Spleen (tissue), 11 donors: ENCODE measurements at regions not wholly inside any gene's neighbourhood (a gene's known extent, or its start where the extent isn't known, plus 50 kb on each side); places are given as distances from the start of the nearest gene placed in this dataset.

Experiments
- DNase-seq: peaks from one replicate; pipeline ENCODE4 v3.0.0-alpha.2; 2020
- H3K27ac ChIP-seq, 8 donors: fragments of 200-600 bp; sonication (generic) in 7 of 8; 1 replicate in 4 of 8; 2 replicates in 4 of 8; pipeline versions ENCODE4 v1.5.0 to v1.8.0; 2016 to 2021; ENCODE audit warnings: inconsistent platforms in 4 of 8, mild to moderate bottlenecking in 4 of 8, moderate library complexity in 1 of 8
- H3K27me3 ChIP-seq, 7 donors: fragments of 200-600 bp; sonication (generic) in 6 of 7; replicated peaks in 1 of 7; 1 replicate in 4 of 7; 2 replicates in 3 of 7; pipeline versions ENCODE4 v1.5.0 to v1.8.0; 2016 to 2021; ENCODE audit warnings: inconsistent platforms in 3 of 7, mild to moderate bottlenecking in 1 of 7
- H3K36me3 ChIP-seq, 6 donors: fragments of 200-600 bp; sonication (generic) in 5 of 6; 1 replicate in 4 of 6; 2 replicates in 2 of 6; pipeline versions ENCODE4 v1.5.0 to v1.8.0; 2016 to 2021; ENCODE audit warnings: inconsistent platforms in 2 of 6
- H3K4me1 ChIP-seq, 6 donors: fragments of 200-600 bp; sonication (generic) in 5 of 6; 1 replicate in 3 of 6; 2 replicates in 3 of 6; pipeline versions ENCODE4 v1.5.0 to v1.8.0; 2016 to 2021; ENCODE audit warnings: inconsistent platforms in 3 of 6
- H3K4me3 ChIP-seq, 8 donors: fragments of 200-600 bp; sonication (generic) in 7 of 8; 1 replicate in 4 of 8; 2 replicates in 4 of 8; pipeline versions ENCODE4 v1.5.0 to v1.8.0; 2016 to 2021; ENCODE audit warnings: inconsistent platforms in 4 of 8, mild to moderate bottlenecking in 4 of 8, moderate library complexity in 2 of 8
- H3K9me3 ChIP-seq, 8 donors: fragments of 200-600 bp; sonication (generic) in 7 of 8; 1 replicate in 4 of 8; 2 replicates in 4 of 8; pipeline versions ENCODE4 v1.5.0 to v1.8.0; 2016 to 2021; ENCODE audit warnings: inconsistent platforms in 4 of 8
- POLR2A ChIP-seq, 3 donors: fragments of 450-650 bp; IDR thresholded peaks; one replicate each; pipeline ENCODE4 v1.5.1; 2017; ENCODE audit warnings: antibody characterized with exemption in 3 of 3, mild to moderate bottlenecking in 1 of 3
- POLR2AphosphoS5 ChIP-seq, 3 donors: sonication (generic); formaldehyde crosslinking; IDR thresholded peaks; one replicate each; pipeline ENCODE4 v1.5.1; 2017; ENCODE audit warnings: antibody characterized with exemption in 3 of 3
- WGBS, 5 donors: extraction: QIAGEN DNeasy Blood & Tissue Kit in 3 of 5; methylation state at CpG; one replicate each; pipeline versions ENCODE4 v1.1.5 to v1.1.7; 2013 to 2018; 5-methylcytosine and 5-hydroxymethylcytosine counted together
- intact Hi-C: fragments of 100-400 bp; cut with DNase I; formaldehyde crosslinking; loops from one replicate; pipeline ENCODE4 v1.15.0; 2023; ENCODE audit warnings: low total_unique reads
- TF ChIP-seq, protein P1 (sequence below), 11 experiments: fragments of 200-600 bp in 7 of 11; fragments of 450-650 bp in 4 of 11; sonication (generic) in 4 of 11; IDR thresholded peaks in 8 of 11; conservative IDR thresholded peaks in 3 of 11; 1 replicate in 7 of 11; 2 replicates in 4 of 11; pipeline versions ENCODE4 v1.4.0 to v1.8.0; 2016 to 2021; ENCODE audit warnings: antibody characterized with exemption in 11 of 11, inconsistent platforms in 4 of 11, mild to moderate bottlenecking in 1 of 11
- donor health status: healthy with polysubstance abuse.
- donor health status: DM: no; HTN: no; CAD: no; lungs with moderate emphysema.
- donor health status: DM: no; HTN: no; CAD: no.
- donor health status: Bipolar disorder and iron deficiency.
- donor health status: healthy.
- donor health status: DM: no; HTN: no; CAD: no.
- donor health status: DM: yes; HTN: yes; CAD: no.

DNA sequence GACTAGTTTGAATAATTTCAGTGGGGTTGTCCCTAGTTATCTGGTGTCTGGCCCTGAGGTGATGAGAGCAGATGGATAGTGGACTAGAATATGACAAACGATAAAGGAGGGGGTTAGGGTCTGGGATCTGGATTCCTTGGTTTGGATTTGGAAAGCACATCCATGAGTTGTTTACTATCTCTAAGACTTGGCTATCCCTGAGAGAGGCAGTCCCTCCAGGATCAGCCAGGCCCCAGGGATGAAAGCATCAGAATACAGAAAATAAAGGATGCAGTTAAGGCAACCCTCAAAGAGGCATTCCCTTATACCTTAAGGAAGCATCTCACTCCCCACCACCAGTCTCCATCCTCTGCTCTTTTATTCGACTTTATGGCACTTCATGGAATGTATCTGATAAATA, 230.7 kb downstream of the NHLRC3 start:
- Histone ChIP-seq H3K4me3 (no peak overlapping the region), H3K36me3 (no peaks in the 10 kb centered on the region), H3K27ac (no peak overlapping the region), H3K4me1 (no peaks in the 10 kb centered on the region), H3K27me3 (no peaks in the 10 kb centered on the region), H3K9me3 (peaks cover 0 to 6% (median 0%) of the 10 kb centered on the region in 8 donors)
- TF ChIP-seq POLR2AphosphoS5 (IDR thresholded peaks at IDR 0.05) (no peak), POLR2A (IDR thresholded peaks at IDR 0.05) (no peak)
- TF ChIP-seq, protein P1, sequence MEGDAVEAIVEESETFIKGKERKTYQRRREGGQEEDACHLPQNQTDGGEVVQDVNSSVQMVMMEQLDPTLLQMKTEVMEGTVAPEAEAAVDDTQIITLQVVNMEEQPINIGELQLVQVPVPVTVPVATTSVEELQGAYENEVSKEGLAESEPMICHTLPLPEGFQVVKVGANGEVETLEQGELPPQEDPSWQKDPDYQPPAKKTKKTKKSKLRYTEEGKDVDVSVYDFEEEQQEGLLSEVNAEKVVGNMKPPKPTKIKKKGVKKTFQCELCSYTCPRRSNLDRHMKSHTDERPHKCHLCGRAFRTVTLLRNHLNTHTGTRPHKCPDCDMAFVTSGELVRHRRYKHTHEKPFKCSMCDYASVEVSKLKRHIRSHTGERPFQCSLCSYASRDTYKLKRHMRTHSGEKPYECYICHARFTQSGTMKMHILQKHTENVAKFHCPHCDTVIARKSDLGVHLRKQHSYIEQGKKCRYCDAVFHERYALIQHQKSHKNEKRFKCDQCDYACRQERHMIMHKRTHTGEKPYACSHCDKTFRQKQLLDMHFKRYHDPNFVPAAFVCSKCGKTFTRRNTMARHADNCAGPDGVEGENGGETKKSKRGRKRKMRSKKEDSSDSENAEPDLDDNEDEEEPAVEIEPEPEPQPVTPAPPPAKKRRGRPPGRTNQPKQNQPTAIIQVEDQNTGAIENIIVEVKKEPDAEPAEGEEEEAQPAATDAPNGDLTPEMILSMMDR (IDR thresholded peaks at IDR 0.05 in 8 of 11, conservative IDR thresholded peaks at IDR 0.05 in 3 of 11), result no peak
- no peak for DNase-seq
- intact Hi-C loops, result no loop called here
- 65 to 92% (median 80%) methylated on average over 2 of the region's 2 CpGs for WGBS, 5 donors

DNA sequence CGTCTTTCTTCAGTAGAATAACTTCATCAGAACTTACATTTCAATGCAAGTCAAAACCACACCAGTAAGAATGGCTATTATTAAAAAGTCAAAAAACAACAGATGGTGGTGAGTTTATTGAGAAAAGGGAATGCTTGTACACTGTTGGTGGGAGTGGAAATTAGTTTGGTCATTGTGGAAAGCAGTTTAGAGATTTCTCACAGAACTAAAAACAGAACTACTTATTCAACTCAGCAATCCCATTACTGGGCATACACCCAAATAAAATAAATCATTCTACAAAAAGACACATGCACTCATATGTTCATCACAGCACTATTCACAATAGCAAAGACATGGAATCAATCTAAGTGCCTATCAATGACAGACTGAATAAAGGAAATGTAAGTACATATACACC, 231.2 kb downstream of the NHLRC3 start:
- intact Hi-C loops, result no loop called here
- H3K36me3 ChIP-seq, result no peaks in the 10 kb centered on the region
- H3K4me3 ChIP-seq, result no peak overlapping the region
- H3K9me3 ChIP-seq, result peaks cover 0 to 6% (median 0%) of the 10 kb centered on the region in 8 donors
- no peak for DNase-seq
- H3K4me1 ChIP-seq, result no peaks in the 10 kb centered on the region
- TF ChIP-seq POLR2AphosphoS5 (IDR thresholded peaks at IDR 0.05), result no peak
- TF ChIP-seq, protein P1 (IDR thresholded peaks at IDR 0.05 in 8 of 11, conservative IDR thresholded peaks at IDR 0.05 in 3 of 11), result no peak
- TF ChIP-seq POLR2A (IDR thresholded peaks at IDR 0.05), result no peak
- no peak overlapping the region for H3K27ac ChIP-seq
- 61 to 87% (median 76%) methylated on average over 1 of the region's 1 CpG for WGBS, 5 donors
- no peaks in the 10 kb centered on the region for H3K27me3 ChIP-seq

DNA sequence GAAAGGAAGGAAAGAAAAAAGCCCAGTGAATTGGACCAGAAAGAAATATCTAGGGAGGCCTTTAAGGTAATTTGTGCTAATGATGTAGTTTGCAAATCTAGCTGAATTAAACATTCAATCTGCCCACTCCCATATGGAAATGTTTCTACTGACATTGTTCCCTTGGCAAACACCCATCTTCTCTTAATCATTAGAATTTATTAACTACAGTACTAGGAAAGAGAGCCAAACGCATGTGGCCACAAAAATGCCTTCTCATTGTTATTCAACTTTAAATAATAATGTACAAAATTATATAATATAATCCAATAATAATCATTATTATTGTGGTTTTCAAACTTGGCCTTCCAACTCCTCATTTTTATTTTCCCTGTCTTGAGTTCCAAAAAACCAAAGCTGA, 234.7 kb downstream of the NHLRC3 start:
- H3K36me3 ChIP-seq, result no peaks in the 10 kb centered on the region
- DNase-seq, result no peak
- TF ChIP-seq POLR2AphosphoS5 (IDR thresholded peaks at IDR 0.05), result no peak
- TF ChIP-seq, protein P1 (IDR thresholded peaks at IDR 0.05 in 8 of 11, conservative IDR thresholded peaks at IDR 0.05 in 3 of 11), result no peak
- TF ChIP-seq POLR2A (IDR thresholded peaks at IDR 0.05), result no peak
- intact Hi-C loops, result loop anchor here (10.0 kb wide), 1 partner anchor 342 kb away; no protein-coding TSS in a partner anchor
- H3K9me3 ChIP-seq, result no peaks in the 10 kb centered on the region
- WGBS, 5 donors, result 75 to 97% (median 79%) methylated on average over 1 of the region's 1 CpG
- peaks cover 0 to 2% (median 0%) of the 10 kb centered on the region in 6 donors for H3K4me1 ChIP-seq
- no peak overlapping the region for H3K4me3 ChIP-seq
- H3K27ac ChIP-seq, result no peak overlapping the region
- no peaks in the 10 kb centered on the region for H3K27me3 ChIP-seq

- intact Hi-C loops, result loop anchor here (10.0 kb wide), 1 partner anchor 341 kb away; no protein-coding TSS in a partner anchor
- Histone ChIP-seq H3K36me3 (no peaks in the 10 kb centered on the region), H3K27me3 (no peaks in the 10 kb centered on the region), H3K4me3 (no peak overlapping the region), H3K4me1 (peaks cover 0 to 2% (median 0%) of the 10 kb centered on the region in 6 donors), H3K9me3 (no peaks in the 10 kb centered on the region), H3K27ac (no peak overlapping the region)
- TF ChIP-seq POLR2AphosphoS5 (IDR thresholded peaks at IDR 0.05) (no peak), POLR2A (IDR thresholded peaks at IDR 0.05) (no peak)
- TF ChIP-seq, protein P1 (IDR thresholded peaks at IDR 0.05 in 8 of 11, conservative IDR thresholded peaks at IDR 0.05 in 3 of 11), result no peak
- 35 to 47% (median 42%) methylated on average over 6 of the region's 6 CpGs for WGBS, 5 donors
- DNase-seq, result no peak
These were observed 235.9 kb downstream of the NHLRC3 start for GRCh38 chr13:39273953-39274738.
